Prostate gland (tissue), 2 donors: ENCODE measurements at regions not wholly inside any gene's neighbourhood (a gene's known extent, or its start where the extent isn't known, plus 50 kb on each side); places are given as distances from the start of the nearest gene placed in this dataset.

Source experiments
- DNase-seq: peaks from one replicate; pipeline ENCODE4 v3.0.0-alpha.2; 2019; ENCODE audit warnings: low spot score
- H3K27ac ChIP-seq, 2 donors: fragments of 200-600 bp; sonication (generic); 2 replicates each; pipeline ENCODE4 v1.5.1; 2017 to 2019
- H3K27me3 ChIP-seq: fragments of 200-600 bp; sonication (generic); replicated peaks from 2 replicates; pipeline ENCODE4 v1.5.1; 2019; ENCODE audit not compliant: insufficient read depth
- H3K36me3 ChIP-seq, 2 donors: fragments of 200-600 bp; sonication (generic); 1 replicate in 1 of 2; 2 replicates in 1 of 2; pipeline versions ENCODE4 v1.5.1 to v1.8.1; 2017 to 2019
- H3K4me1 ChIP-seq: fragments of 200-600 bp; sonication (generic); replicated peaks from 2 replicates; pipeline ENCODE4 v1.5.1; 2019
- H3K4me3 ChIP-seq, 2 donors: fragments of 200-600 bp; sonication (generic); 2 replicates each; pipeline ENCODE4 v1.5.1; 2017 to 2019
- H3K9me3 ChIP-seq: fragments of 200-600 bp; sonication (generic); 2 replicates; pipeline ENCODE4 v1.5.1; 2017
- POLR2A ChIP-seq: fragments of 450-650 bp; IDR thresholded peaks from one replicate; pipeline ENCODE4 v1.6.1; 2016; ENCODE audit warnings: antibody characterized with exemption, mild to moderate bottlenecking
- POLR2AphosphoS5 ChIP-seq: sonication (generic); formaldehyde crosslinking; IDR thresholded peaks from one replicate; pipeline ENCODE4 v1.6.1; 2017; ENCODE audit warnings: antibody characterized with exemption
- WGBS: methylation state at CpG from one replicate; pipeline ENCODE4 v1.1.5; 2018; 5-methylcytosine and 5-hydroxymethylcytosine counted together
- intact Hi-C: fragments of 100-400 bp; cut with DNase I; formaldehyde crosslinking; loops from one replicate; pipeline ENCODE4 v1.14.2; 2022
- TF ChIP-seq, protein P1 (sequence below), 4 experiments: fragments of 200-600 bp in 2 of 4; fragments of 450-650 bp in 2 of 4; sonication (generic) in 2 of 4; IDR thresholded peaks; 1 replicate in 3 of 4; 2 replicates in 1 of 4; pipeline ENCODE4 v1.5.1; 2016 to 2019; ENCODE audit warnings: antibody characterized with exemption in 4 of 4, mild to moderate bottlenecking in 2 of 4, moderate library complexity in 2 of 4

DNA sequence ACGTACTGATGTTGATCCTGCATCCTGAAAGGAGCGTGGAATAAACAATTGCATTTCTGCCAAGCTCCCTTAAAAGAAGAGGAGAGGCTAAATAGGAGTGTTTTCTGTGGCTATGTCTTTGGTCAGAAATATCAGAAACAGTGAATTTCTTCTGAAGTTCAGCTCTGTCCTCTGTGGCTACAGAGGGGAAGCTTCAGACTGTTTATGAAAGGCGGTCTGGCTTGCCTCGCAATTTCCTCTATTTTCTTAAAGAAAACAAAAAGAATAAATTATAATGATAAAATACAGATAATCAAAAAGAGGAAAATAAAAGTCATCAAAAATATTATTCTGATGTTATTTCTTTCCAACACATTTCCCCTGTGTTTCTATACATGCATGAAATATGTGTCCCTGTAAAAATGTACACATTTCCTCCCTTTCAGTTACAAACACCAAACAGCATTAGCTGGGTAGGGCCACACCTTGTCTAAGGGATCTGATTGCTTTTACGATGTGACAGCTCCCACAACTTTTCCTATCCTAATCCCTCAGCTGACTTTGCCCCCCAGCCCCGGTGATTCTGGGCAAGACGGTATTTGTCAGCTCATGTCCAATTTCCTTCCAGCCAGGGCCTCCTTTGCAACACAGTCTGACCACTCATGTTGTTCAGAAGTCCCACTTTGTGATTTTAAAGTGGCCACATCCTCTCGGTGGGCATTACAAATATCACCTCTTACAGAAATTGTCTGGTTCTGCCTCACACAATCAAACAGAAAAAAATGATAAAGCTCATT lies 439.0 kb downstream of the HS3ST3B1 start:
- 75% methylated on average over 8 of the region's 8 CpGs for WGBS
- Histone ChIP-seq H3K4me1 (no peaks in the 10 kb centered on the region), H3K36me3 (no peaks in the 10 kb centered on the region), H3K9me3 (no peaks in the 10 kb centered on the region), H3K4me3 (no peak overlapping the region), H3K27me3 (no peaks in the 10 kb centered on the region), H3K27ac (no peak overlapping the region)
- intact Hi-C loops = no loop called here
- no peak for DNase-seq
- TF ChIP-seq, protein P1, sequence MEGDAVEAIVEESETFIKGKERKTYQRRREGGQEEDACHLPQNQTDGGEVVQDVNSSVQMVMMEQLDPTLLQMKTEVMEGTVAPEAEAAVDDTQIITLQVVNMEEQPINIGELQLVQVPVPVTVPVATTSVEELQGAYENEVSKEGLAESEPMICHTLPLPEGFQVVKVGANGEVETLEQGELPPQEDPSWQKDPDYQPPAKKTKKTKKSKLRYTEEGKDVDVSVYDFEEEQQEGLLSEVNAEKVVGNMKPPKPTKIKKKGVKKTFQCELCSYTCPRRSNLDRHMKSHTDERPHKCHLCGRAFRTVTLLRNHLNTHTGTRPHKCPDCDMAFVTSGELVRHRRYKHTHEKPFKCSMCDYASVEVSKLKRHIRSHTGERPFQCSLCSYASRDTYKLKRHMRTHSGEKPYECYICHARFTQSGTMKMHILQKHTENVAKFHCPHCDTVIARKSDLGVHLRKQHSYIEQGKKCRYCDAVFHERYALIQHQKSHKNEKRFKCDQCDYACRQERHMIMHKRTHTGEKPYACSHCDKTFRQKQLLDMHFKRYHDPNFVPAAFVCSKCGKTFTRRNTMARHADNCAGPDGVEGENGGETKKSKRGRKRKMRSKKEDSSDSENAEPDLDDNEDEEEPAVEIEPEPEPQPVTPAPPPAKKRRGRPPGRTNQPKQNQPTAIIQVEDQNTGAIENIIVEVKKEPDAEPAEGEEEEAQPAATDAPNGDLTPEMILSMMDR (IDR thresholded peaks at IDR 0.05) = no peak
- TF ChIP-seq POLR2A (no peak), POLR2AphosphoS5 (no peak)

DNA sequence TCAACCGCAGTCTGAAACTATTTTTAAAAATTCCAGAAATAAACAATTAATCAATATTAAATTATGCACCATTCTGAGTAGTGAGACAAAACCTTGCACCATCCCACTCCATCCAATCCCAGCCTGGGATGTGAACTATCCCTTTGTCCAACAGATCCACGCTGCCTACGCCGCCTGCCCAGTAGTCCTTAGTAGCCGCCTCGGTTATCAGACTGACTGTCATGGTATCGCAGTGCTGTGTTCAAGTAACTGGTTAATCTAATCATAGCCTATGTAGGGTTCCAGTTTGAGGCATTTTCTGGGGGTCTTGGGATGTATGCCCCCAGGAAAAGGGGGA lies 437.7 kb downstream of the HS3ST3B1 start:
- H3K9me3 ChIP-seq = no peaks in the 10 kb centered on the region
- no peaks in the 10 kb centered on the region for H3K4me1 ChIP-seq
- DNase-seq = no peak
- no peak overlapping the region for H3K27ac ChIP-seq
- intact Hi-C loops = no loop called here
- no peaks in the 10 kb centered on the region for H3K36me3 ChIP-seq
- TF ChIP-seq POLR2A (no peak), POLR2AphosphoS5 (no peak)
- TF ChIP-seq, protein P1 (IDR thresholded peaks at IDR 0.05) = no peak
- 92% methylated on average over 7 of the region's 7 CpGs for WGBS
- no peak overlapping the region for H3K4me3 ChIP-seq
- H3K27me3 ChIP-seq = no peaks in the 10 kb centered on the region

DNA sequence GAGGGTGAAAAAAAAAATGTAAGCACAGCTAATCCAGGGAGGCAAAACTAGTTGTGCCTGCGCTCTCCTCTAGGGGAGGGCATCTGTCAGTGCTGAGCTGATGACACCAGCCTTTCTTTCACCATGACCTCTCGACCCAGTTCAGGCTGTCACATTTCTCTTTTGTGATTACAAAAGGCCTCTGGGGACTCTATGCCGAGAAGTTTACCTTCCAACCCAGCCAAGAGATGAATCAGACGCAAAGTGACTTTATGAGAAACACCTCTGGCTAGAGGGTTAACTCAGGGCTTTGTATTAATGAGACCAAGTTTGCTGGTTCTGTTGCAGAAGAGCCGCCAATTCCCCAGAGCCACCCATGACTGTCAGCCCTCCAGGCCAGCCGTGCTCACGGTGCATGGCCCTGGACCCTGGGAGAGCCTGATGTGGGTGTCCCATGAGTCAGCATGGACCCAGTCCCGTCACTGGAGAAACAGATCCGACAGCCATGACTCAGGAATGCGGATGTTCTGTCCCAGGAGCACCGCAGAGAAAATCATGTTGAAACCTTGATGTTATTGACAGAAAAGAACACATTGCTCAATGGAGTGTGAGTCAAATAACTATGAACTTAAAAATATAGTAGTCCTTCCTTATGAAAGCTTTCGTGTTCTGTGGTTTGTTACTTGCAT lies 437.2 kb downstream of the HS3ST3B1 start:
- DNase-seq = peak; percentile 78
- no peak overlapping the region for H3K27ac ChIP-seq
- no peaks in the 10 kb centered on the region for H3K27me3 ChIP-seq
- WGBS = 42% methylated on average over 12 of the region's 12 CpGs
- no peaks in the 10 kb centered on the region for H3K9me3 ChIP-seq
- no peak for TF ChIP-seq POLR2A
- TF ChIP-seq, protein P1 (IDR thresholded peaks at IDR 0.05) = peak in 1 of 4 experiments; percentile 46
- TF ChIP-seq POLR2AphosphoS5 = peak; percentile 72
- H3K4me3 ChIP-seq = no peak overlapping the region
- H3K36me3 ChIP-seq = no peaks in the 10 kb centered on the region
- intact Hi-C loops = no loop called here
- no peaks in the 10 kb centered on the region for H3K4me1 ChIP-seq

DNA sequence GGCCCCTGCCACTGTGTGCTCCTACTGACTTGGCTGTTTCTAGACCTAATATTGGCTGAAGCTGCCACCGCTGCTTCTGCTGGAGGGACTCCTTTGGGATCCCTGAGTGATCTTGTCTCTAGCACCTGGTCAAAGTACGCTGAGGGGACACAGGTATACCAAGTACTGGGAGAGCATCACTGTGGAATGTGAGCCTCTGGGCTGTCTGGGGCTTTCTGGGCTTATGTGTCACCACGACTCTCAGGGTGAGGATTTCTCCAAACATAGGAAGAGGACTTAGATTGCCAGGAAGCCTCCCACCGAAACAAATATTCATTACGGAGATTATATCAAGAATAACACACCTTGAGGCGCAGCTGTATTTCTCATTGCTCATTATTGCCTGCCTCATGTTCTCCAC lies 435.8 kb downstream of the HS3ST3B1 start:
- Histone ChIP-seq H3K36me3 (no peaks in the 10 kb centered on the region), H3K4me1 (no peaks in the 10 kb centered on the region), H3K27me3 (no peaks in the 10 kb centered on the region), H3K9me3 (no peaks in the 10 kb centered on the region), H3K4me3 (no peak overlapping the region), H3K27ac (no peak overlapping the region)
- TF ChIP-seq, protein P1 (IDR thresholded peaks at IDR 0.05) = no peak
- no peak for TF ChIP-seq POLR2A
- TF ChIP-seq POLR2AphosphoS5 = no peak
- no peak for DNase-seq
- intact Hi-C loops = no loop called here
- WGBS = 72% methylated on average over 6 of the region's 6 CpGs

DNA sequence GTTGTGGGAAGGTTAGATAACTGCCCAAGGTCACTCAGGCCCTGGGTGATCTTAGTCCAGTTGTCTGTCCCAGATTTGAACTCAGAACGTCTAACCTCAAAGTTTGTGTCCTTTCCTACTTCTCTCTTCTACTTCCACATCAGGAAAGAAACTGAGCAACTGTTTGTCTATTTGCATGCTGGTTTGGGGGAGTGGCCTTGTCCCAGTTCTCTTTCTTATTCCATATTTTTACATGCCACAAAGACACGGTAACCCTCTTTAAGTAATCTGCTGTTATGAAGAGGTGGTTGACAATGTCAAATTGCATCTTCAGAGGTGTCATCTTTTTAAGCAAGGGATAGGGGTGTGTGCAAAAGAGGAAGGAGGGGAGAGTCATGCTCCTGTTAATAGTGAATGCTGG lies 432.5 kb downstream of the HS3ST3B1 start:
- H3K4me3 ChIP-seq = no peak overlapping the region
- 87% methylated on average over 2 of the region's 2 CpGs for WGBS
- TF ChIP-seq POLR2A = no peak
- no peaks in the 10 kb centered on the region for H3K4me1 ChIP-seq
- no peaks in the 10 kb centered on the region for H3K27me3 ChIP-seq
- no peak for DNase-seq
- intact Hi-C loops = no loop called here
- no peaks in the 10 kb centered on the region for H3K36me3 ChIP-seq
- no peaks in the 10 kb centered on the region for H3K9me3 ChIP-seq
- H3K27ac ChIP-seq = no peak overlapping the region
